GM13976 (cell line): ENCODE measurements at regions not wholly inside any gene's neighbourhood (a gene's known extent, or its start where the extent isn't known, plus 50 kb on each side); places are given as distances from the start of the nearest gene placed in this dataset.

Experiments
- DNase-seq: peaks from one replicate; pipeline ENCODE4 v3.0.0; 2012; ENCODE audit warnings: low spot score
- CTCF ChIP-seq: IDR thresholded peaks from 2 replicates; pipeline ENCODE4 v1.5.1; 2012; ENCODE audit warnings: borderline replicate concordance, mild to moderate bottlenecking; ENCODE audit not compliant: insufficient read depth; ENCODE audit errors: extremely low read depth, missing control alignments, control extremely low read depth
- in situ Hi-C: fragments of 300-500 bp; cut with MboI; formaldehyde crosslinking; loops from one replicate; pipeline ENCODE4 v1.12.0; 2022; ENCODE audit warnings: low sequenced_read_pairs, mixed read lengths, inconsistent platforms; ENCODE audit not compliant: unreplicated experiment

GRCh38 chr13:44079413-44080205 lies 199.9 kb downstream of the LACC1 start:
- no peak for DNase-seq
- TF ChIP-seq CTCF: no peak
- in situ Hi-C loops: no loop called here

DNA sequence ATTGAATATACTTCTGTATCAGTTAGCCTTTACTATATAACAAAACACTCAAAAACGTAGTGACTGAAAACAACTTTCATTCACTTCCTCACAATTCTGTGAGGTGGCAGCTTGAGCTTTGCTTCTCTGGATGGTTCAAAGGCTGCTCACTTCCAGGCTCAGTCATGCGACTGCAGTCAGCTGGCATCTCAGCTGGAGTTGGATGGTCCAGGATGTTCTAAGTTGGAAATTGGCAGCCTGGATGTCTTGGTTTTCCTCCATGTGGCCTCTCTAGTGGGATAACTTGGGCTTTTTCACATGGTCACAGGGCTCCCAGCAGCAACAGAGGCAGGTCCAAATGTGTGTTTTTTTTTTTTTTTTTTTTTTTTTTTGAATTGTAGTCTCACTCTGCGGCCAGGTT lies 204.4 kb downstream of the LACC1 start:
- no peak for TF ChIP-seq CTCF
- DNase-seq: no peak
- in situ Hi-C loops: no loop called here

GRCh38 chr13:44086389-44086788 lies 206.7 kb downstream of the LACC1 start:
- in situ Hi-C loops: no loop called here
- no peak for TF ChIP-seq CTCF
- no peak for DNase-seq

GRCh38 chr13:44088411-44088810 lies 208.7 kb downstream of the LACC1 start:
- no peak for DNase-seq
- in situ Hi-C loops: no loop called here
- no peak for TF ChIP-seq CTCF

DNA sequence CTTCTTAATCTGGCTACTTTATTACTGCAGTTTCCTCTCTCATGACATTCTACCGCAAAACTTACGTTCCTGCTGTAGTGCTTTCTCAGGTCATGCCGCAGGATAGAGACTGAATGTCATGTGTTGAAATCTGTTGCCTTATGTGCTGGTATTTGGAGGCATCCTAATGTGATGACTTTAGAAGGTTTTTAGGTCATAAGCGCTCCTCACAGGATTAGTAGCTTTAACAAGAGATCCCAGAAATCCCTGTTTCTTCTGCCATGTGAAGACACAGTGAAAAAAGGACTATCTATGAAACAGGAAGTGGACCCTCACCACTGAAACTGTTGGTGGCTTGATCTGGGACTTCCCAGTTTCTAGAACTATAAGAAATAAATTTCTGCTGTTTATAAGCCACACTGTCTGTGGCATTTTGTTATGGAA lies 209.3 kb downstream of the LACC1 start:
- in situ Hi-C loops: no loop called here
- DNase-seq: no peak
- TF ChIP-seq CTCF: no peak

DNA sequence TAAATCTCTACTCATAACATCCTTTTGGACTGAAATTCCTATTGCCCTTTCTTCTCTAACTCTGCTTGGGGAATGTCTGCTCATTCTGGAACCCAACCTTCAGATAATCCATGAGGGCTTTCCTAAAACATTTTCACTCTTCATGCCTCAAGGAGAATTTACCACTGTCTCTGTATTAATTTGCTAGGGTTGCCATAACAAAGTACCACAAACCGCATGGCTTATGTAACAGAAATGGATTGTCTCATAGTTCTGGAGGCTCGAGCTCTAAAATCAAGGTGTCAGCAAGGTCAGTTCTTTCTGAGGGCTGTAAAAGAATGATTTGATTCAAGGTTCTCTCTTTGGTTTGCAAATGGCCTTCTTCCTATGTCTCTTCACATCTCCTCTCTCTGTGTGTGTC lies 209.7 kb downstream of the LACC1 start:
- no peak for TF ChIP-seq CTCF
- in situ Hi-C loops: no loop called here
- no peak for DNase-seq
